ENCODE measurements at regions not wholly inside any gene's neighbourhood (a gene's known extent, or its start where the extent isn't known, plus 50 kb on each side); places are given as distances from the start of the nearest gene placed in this dataset.
"Not testable (repeated sequence)": the region's sequence is repeated elsewhere in the genome, so short reads cannot be mapped to it uniquely, and the experiment has no call there.

DNA sequence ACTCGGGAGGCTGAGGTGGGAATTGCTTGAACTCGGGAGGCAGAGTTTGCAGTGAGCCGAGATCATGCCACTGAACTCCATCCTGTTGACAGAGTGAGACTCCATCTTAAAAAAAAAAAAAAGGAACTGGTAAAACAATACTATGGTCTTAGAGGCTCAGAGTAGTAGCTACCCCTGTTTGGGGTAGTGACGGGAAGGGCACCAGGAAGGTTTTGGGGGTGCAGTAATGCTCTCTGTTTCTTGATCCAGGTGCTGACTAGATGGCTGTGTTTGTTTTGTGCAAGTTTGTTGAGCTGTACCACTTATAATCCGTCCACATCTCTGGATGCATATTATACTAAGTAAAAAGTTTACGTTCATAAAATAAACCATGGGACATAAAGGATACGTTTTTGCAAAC lies 765.8 kb upstream of the TPTE start:
- no peak overlapping the region for H3K4me3 ChIP-seq
- no peak overlapping the region for H3K27ac ChIP-seq (ENCODE audit: low read depth in 1 of 2, low read length in 1 of 2)
- no peaks in the 10 kb centered on the region for H3K36me3 ChIP-seq (ENCODE audit: control insufficient read depth in 4 of 4, insufficient read depth in 4 of 4, low read length in 4 of 4)
- H3K9ac ChIP-seq (ENCODE audit: insufficient read depth in 1 of 2, low read length in 2 of 2) = no peak overlapping the region
- H3K27me3 ChIP-seq (ENCODE audit: control insufficient read depth in 3 of 3, insufficient read depth in 3 of 3, low read length in 2 of 3) = no peaks in the 10 kb centered on the region
- TF ChIP-seq, protein P1, sequence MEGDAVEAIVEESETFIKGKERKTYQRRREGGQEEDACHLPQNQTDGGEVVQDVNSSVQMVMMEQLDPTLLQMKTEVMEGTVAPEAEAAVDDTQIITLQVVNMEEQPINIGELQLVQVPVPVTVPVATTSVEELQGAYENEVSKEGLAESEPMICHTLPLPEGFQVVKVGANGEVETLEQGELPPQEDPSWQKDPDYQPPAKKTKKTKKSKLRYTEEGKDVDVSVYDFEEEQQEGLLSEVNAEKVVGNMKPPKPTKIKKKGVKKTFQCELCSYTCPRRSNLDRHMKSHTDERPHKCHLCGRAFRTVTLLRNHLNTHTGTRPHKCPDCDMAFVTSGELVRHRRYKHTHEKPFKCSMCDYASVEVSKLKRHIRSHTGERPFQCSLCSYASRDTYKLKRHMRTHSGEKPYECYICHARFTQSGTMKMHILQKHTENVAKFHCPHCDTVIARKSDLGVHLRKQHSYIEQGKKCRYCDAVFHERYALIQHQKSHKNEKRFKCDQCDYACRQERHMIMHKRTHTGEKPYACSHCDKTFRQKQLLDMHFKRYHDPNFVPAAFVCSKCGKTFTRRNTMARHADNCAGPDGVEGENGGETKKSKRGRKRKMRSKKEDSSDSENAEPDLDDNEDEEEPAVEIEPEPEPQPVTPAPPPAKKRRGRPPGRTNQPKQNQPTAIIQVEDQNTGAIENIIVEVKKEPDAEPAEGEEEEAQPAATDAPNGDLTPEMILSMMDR (IDR thresholded peaks at IDR 0.05; ENCODE audit: control extremely low read depth, extremely low read depth) = no peak
- 60 to 69% methylated on average over 7 of the region's 7 CpGs for WGBS, 2 donors
- no peak for ATAC-seq (ENCODE audit: insufficient read depth, low FRiP score)
- H3K9me3 ChIP-seq (ENCODE audit: control insufficient read depth in 4 of 4, insufficient read depth in 3 of 4, low read length in 3 of 4) = peaks cover 4 to 41% (median 12%) of the 10 kb centered on the region in 4 donors
- H3K4me1 ChIP-seq (ENCODE audit: control insufficient read depth in 5 of 5, insufficient read depth in 5 of 5, low read length in 5 of 5) = no peaks in the 10 kb centered on the region
- no peak for DNase-seq

DNA sequence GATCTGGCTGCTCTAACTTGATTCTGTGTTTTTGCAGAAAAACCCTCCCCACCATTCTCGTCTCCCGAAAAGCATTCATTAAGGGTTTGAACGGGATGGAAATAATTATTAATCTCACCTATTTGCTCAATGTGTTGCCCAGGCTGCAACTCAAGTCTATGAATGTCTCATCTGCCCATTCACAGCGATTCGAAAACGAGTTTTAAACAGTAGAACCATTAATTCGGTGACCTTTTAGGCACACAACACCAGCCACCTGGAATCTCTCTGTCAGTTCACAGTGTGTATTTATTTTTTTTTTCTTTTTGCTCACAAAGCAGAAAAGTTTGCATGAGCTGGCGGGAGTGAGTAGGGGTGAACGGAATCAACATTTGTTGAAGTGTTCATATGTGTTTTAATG lies 764.7 kb upstream of the TPTE start:
- Histone ChIP-seq H3K9ac (ENCODE audit: insufficient read depth in 1 of 2, low read length in 2 of 2) (no peak overlapping the region), H3K27me3 (ENCODE audit: control insufficient read depth in 3 of 3, insufficient read depth in 3 of 3, low read length in 2 of 3) (no peaks in the 10 kb centered on the region), H3K27ac (ENCODE audit: low read depth in 1 of 2, low read length in 1 of 2) (no peak overlapping the region), H3K9me3 (ENCODE audit: control insufficient read depth in 4 of 4, insufficient read depth in 3 of 4, low read length in 3 of 4) (peaks cover 4 to 43% (median 9%) of the 10 kb centered on the region in 4 donors), H3K4me3 (no peak overlapping the region), H3K36me3 (ENCODE audit: control insufficient read depth in 4 of 4, insufficient read depth in 4 of 4, low read length in 4 of 4) (no peaks in the 10 kb centered on the region), H3K4me1 (ENCODE audit: control insufficient read depth in 5 of 5, insufficient read depth in 5 of 5, low read length in 5 of 5) (no peaks in the 10 kb centered on the region)
- DNase-seq = no peak
- TF ChIP-seq, protein P1 (IDR thresholded peaks at IDR 0.05; ENCODE audit: control extremely low read depth, extremely low read depth) = no peak
- ATAC-seq (ENCODE audit: insufficient read depth, low FRiP score) = no peak
- 74 to 81% methylated on average over 9 of the region's 9 CpGs for WGBS, 2 donors

DNA sequence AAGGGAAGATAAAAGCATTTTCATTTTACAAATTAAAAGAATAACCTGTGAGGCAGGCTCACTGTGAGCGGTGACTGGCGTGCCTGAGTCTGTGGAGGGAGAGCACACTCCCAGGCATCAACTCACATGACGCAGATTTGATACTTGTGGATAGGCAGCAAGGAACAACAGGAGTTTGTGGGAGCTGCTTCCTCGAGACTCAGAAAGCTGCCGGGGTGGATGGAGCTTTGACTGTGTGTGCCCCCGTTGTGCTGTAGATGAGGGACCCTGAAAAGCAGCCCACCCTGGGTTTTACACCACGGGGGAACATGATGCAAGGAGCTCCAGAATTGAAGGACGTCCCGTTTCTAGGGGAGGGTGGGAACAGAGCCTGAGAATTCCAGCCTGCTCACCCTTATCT lies 764.3 kb upstream of the TPTE start:
- not testable (repeated sequence) for H3K9ac ChIP-seq (ENCODE audit: insufficient read depth in 1 of 2, low read length in 2 of 2); H3K4me3 ChIP-seq; DNase-seq; H3K36me3 ChIP-seq (ENCODE audit: control insufficient read depth in 4 of 4, insufficient read depth in 4 of 4, low read length in 4 of 4); H3K4me1 ChIP-seq (ENCODE audit: control insufficient read depth in 5 of 5, insufficient read depth in 5 of 5, low read length in 5 of 5); H3K27ac ChIP-seq (ENCODE audit: low read depth in 1 of 2, low read length in 1 of 2); H3K27me3 ChIP-seq (ENCODE audit: control insufficient read depth in 3 of 3, insufficient read depth in 3 of 3, low read length in 2 of 3); ATAC-seq (ENCODE audit: insufficient read depth, low FRiP score)
- 61 to 67% methylated on average over 9 of the region's 9 CpGs for WGBS, 2 donors
- peaks cover 4 to 43% (median 10%) of the 10 kb centered on the region in 4 donors for H3K9me3 ChIP-seq (ENCODE audit: control insufficient read depth in 4 of 4, insufficient read depth in 3 of 4, low read length in 3 of 4)

DNA sequence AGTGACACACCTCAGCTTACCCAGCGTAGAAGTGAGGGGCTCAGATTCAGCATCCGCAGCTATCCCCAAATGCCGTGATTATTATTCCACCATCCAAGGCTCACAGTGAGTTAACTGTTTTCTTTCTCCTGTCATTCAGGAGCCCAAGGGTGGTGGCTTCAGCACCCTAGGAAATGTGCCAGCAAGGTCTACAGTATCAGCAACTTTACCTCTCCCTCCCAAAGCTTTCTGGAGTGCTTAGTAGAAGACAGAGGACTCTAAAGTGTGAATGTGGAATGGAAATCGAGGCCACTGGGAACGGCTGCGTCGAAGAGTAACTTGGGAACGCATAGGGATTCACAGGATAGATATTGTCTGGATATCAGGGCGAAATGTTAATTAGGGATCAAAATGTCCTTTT lies 763.8 kb upstream of the TPTE start:
- H3K9me3 ChIP-seq (ENCODE audit: control insufficient read depth in 4 of 4, insufficient read depth in 3 of 4, low read length in 3 of 4) = peaks cover 4 to 47% (median 11%) of the 10 kb centered on the region in 4 donors
- not testable (repeated sequence) for ATAC-seq (ENCODE audit: insufficient read depth, low FRiP score); H3K4me1 ChIP-seq (ENCODE audit: control insufficient read depth in 5 of 5, insufficient read depth in 5 of 5, low read length in 5 of 5); H3K36me3 ChIP-seq (ENCODE audit: control insufficient read depth in 4 of 4, insufficient read depth in 4 of 4, low read length in 4 of 4); DNase-seq; H3K9ac ChIP-seq (ENCODE audit: insufficient read depth in 1 of 2, low read length in 2 of 2); H3K27me3 ChIP-seq (ENCODE audit: control insufficient read depth in 3 of 3, insufficient read depth in 3 of 3, low read length in 2 of 3); H3K27ac ChIP-seq (ENCODE audit: low read depth in 1 of 2, low read length in 1 of 2); H3K4me3 ChIP-seq
- 78 to 81% methylated on average over 9 of the region's 9 CpGs for WGBS, 2 donors

DNA sequence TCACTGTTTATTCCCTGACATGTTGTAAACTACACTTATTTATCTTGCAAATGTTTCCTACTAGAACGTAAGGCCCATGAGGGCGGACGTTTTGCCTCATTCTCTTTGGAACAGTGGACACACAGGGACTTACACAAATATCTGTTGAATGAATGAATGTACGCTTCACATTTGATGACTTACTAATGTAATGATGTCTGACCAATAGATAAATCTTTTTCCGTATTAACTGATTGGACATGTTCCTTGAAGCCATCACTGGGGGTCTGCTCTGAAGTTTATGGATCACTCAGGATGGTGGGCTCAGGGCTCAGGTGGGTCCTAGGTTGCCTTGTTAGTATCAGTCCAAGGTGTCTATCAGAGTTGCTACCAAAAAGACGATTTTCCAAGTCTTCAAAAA lies 763.2 kb upstream of the TPTE start:
- WGBS, 2 donors = 55 to 72% methylated on average over 6 of the region's 6 CpGs
- Histone ChIP-seq H3K9ac (ENCODE audit: insufficient read depth in 1 of 2, low read length in 2 of 2) (no peak overlapping the region), H3K9me3 (ENCODE audit: control insufficient read depth in 4 of 4, insufficient read depth in 3 of 4, low read length in 3 of 4) (peaks cover 4 to 49% (median 13%) of the 10 kb centered on the region in 4 donors), H3K4me3 (no peak overlapping the region), H3K36me3 (ENCODE audit: control insufficient read depth in 4 of 4, insufficient read depth in 4 of 4, low read length in 4 of 4) (no peaks in the 10 kb centered on the region), H3K27ac (ENCODE audit: low read depth in 1 of 2, low read length in 1 of 2) (no peak overlapping the region), H3K4me1 (ENCODE audit: control insufficient read depth in 5 of 5, insufficient read depth in 5 of 5, low read length in 5 of 5) (no peaks in the 10 kb centered on the region), H3K27me3 (ENCODE audit: control insufficient read depth in 3 of 3, insufficient read depth in 3 of 3, low read length in 2 of 3) (no peaks in the 10 kb centered on the region)
- no peak for ATAC-seq (ENCODE audit: insufficient read depth, low FRiP score)
- no peak for DNase-seq
- TF ChIP-seq, protein P1 (IDR thresholded peaks at IDR 0.05; ENCODE audit: control extremely low read depth, extremely low read depth) = no peak
